ENCODE measurements at regions not wholly inside any gene's neighbourhood (a gene's known extent, or its start where the extent isn't known, plus 50 kb on each side); places are given as distances from the start of the nearest gene placed in this dataset.

DNA sequence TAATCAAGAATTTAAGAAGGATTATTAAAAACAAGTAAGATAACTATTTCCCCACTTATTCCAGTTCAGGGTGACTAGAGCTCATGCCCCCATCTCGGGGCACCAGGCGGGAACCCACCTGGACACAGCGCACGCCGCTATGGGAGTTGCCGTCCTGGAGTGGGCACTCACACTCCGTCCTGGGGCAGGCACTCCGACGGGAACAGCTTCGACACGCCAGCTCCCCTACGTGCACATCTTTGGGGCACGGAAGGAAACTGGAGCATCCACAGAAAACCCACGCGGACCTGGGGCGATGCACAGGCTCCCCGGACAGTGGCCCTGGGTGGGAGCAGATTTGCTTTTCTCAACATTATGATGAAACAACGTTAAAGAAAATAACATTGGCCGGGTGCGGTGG, 52.0 kb upstream of the GATA5 start:
- Histone ChIP-seq H3K9ac (ENCODE audit: low read length) (no peak overlapping the region), H3K27me3 (ENCODE audit: control insufficient read depth in 1 of 2, insufficient read depth in 2 of 2, low read length in 2 of 2) (peaks cover 0 to 5% of the 10 kb centered on the region in 2 donors), H3K27ac (ENCODE audit: low read depth, low read length) (no peak overlapping the region), H3K4me3 (ENCODE audit: low read depth in 1 of 2, low read length in 2 of 2) (no peak overlapping the region), H3K9me3 (ENCODE audit: low read length) (no peaks in the 10 kb centered on the region), H3K36me3 (ENCODE audit: insufficient read depth, low read length) (no peaks in the 10 kb centered on the region), H3K4me1 (ENCODE audit: insufficient read depth, low read length) (peaks cover 18% of the 10 kb centered on the region)

DNA sequence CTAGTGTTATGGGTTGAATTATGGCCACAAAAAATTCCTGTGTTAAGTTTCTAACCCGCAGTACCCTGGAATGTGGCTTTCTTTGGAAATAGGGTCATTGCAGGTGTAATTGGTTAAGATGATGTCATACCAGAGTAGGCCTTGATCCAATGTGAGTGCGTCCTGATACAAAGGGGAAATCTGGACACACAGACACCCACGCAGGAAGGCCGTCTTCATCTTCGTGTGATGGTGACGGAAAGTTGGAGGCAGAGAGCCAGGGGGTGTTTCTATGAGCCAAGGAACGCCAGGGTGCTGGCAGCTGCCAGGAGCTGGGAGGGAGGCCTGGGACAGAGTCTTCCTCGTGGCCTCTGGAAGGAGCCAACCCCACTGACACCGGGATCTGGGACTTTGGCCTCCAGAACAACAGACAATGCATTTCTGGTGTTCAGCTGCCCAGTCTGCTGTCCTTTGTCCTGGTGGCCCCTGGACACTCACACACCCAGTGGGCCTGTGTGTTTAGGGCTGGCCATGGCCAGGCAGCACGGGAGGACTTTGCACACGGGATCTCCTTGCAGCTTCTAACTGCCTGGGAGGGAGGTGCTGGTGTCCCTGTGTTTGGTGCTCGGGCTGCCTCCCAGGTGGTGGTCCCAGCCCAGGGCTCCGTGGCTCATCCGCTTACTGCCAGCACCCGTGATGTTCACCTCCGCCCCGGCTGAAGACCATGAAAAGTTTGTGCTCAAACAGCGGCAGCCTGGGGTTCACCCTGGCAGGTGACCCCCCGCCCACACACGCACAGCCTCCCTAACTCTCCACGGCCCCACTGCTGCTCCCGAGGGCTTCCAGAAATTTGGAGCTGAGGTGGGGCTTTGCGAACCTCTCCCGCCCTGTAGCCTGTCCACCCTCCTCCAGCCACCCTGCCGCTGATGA, 53.4 kb upstream of the GATA5 start:
- Histone ChIP-seq H3K4me3 (ENCODE audit: low read depth in 1 of 2, low read length in 2 of 2) (no peak overlapping the region), H3K36me3 (ENCODE audit: insufficient read depth, low read length) (no peaks in the 10 kb centered on the region), H3K9ac (ENCODE audit: low read length) (no peak overlapping the region), H3K27me3 (ENCODE audit: control insufficient read depth in 1 of 2, insufficient read depth in 2 of 2, low read length in 2 of 2) (no peaks in the 10 kb centered on the region), H3K4me1 (ENCODE audit: insufficient read depth, low read length) (peaks cover 17% of the 10 kb centered on the region), H3K9me3 (ENCODE audit: low read length) (no peaks in the 10 kb centered on the region), H3K27ac (ENCODE audit: low read depth, low read length) (no peak overlapping the region)

DNA sequence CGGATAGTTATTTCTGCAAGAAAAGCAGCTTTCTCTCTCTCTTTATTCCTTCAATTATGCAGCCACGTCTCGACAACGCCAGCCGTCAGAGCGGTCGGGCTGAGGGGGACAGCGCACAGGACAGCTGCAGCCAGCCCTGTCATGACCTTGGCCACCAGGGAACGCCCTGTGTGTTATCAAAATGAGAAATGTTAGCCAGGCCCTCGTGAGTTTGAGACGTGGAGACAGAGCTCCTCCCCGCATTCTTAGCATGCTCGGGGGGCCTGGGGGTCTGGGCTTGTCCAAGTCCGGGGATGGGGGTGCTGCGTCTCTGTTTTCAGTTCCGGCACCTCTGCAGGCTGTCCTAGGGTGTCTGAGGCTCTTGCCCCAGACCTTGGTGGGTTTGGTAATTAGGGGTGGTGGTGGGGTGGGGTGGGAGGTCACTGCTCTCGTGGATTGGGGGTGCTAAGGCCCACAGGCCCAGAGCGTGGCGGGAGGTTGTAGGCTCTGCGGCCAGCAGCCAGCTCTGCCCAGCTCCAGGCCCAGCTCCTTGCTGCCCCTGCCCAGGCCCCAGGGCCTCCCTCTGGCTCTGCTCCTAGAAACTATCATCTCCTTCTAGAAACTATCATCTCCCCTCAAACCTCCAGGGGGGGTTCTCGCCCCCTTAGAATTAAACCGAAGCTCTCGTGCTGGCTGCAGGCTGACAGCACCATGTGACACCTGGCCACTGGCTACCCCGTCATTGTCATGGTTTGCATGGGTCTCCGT, 54.3 kb upstream of the GATA5 start:
- no peaks in the 10 kb centered on the region for H3K36me3 ChIP-seq (ENCODE audit: insufficient read depth, low read length)
- no peak overlapping the region for H3K27ac ChIP-seq (ENCODE audit: low read depth, low read length)
- H3K9ac ChIP-seq (ENCODE audit: low read length): no peak overlapping the region
- peaks cover 10% of the 10 kb centered on the region for H3K4me1 ChIP-seq (ENCODE audit: insufficient read depth, low read length)
- H3K27me3 ChIP-seq (ENCODE audit: control insufficient read depth in 1 of 2, insufficient read depth in 2 of 2, low read length in 2 of 2): no peaks in the 10 kb centered on the region
- H3K9me3 ChIP-seq (ENCODE audit: low read length): no peaks in the 10 kb centered on the region
- H3K4me3 ChIP-seq (ENCODE audit: low read depth in 1 of 2, low read length in 2 of 2): no peak overlapping the region

DNA sequence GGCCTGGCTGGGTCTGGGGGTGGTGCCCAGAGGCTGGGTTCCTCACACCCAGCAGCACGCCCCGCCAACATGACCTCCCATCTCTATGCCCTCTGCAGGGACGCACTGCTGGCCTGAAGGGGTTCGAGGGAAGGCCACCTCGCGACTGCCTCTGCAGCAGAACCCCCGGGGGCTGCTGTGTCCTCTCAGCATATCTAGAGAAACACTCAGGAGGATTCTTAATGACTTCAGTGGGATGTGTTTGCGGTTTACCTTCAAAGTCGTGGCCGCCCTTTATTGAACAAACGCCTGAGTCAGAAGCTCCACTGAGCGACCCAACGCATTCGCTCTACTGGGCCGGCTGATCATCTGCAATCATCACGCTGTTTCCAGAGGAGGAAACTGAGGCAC, 54.8 kb upstream of the GATA5 start:
- Histone ChIP-seq H3K4me3 (ENCODE audit: low read depth in 1 of 2, low read length in 2 of 2) (no peak overlapping the region), H3K27me3 (ENCODE audit: control insufficient read depth in 1 of 2, insufficient read depth in 2 of 2, low read length in 2 of 2) (no peaks in the 10 kb centered on the region), H3K9me3 (ENCODE audit: low read length) (no peaks in the 10 kb centered on the region), H3K27ac (ENCODE audit: low read depth, low read length) (no peak overlapping the region), H3K9ac (ENCODE audit: low read length) (no peak overlapping the region), H3K4me1 (ENCODE audit: insufficient read depth, low read length) (peaks cover 10% of the 10 kb centered on the region), H3K36me3 (ENCODE audit: insufficient read depth, low read length) (no peaks in the 10 kb centered on the region)

DNA sequence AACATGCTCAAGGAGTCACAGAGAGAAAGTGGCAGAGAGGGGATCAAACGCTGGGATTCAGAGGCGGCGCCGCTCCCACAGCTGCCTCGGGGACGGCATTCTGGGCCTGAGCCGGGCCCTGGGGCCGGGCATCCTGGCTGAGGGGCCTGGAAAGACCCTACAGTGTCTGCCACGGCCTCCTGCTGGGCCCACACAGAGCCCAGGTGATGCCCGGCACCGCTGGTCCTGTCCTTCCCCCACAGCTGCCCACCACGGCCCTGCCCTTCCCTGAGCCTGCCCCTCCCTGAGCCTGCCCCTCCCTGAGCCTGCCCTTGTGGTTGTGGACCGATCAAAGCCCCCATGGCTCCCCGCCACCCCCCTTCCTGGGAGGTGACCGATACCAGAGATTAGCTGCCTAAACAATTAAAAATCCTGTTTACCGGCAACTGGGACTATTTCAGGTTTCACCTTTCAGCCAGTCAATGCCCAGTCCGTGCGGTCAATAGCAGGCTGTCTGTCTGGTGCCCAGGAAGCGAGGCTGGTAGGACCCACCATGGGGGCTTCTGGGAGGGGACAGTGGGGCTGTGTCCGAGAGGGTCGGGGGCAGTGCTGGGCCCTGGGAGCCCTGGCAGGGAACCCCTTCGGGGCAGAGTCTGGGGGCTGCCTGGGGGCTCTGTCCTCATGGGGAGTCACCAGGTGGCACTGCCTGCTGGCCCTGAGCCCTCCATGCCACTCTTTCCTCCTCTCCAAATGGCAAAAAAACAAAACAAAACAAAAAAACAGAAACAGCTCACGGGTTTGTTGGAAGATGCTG, 55.4 kb upstream of the GATA5 start:
- H3K27ac ChIP-seq (ENCODE audit: low read depth, low read length): no peak overlapping the region
- H3K9me3 ChIP-seq (ENCODE audit: low read length): no peaks in the 10 kb centered on the region
- no peak overlapping the region for H3K9ac ChIP-seq (ENCODE audit: low read length)
- H3K4me1 ChIP-seq (ENCODE audit: insufficient read depth, low read length): peaks cover 11% of the 10 kb centered on the region
- no peak overlapping the region for H3K4me3 ChIP-seq (ENCODE audit: low read depth in 1 of 2, low read length in 2 of 2)
- H3K27me3 ChIP-seq (ENCODE audit: control insufficient read depth in 1 of 2, insufficient read depth in 2 of 2, low read length in 2 of 2): no peaks in the 10 kb centered on the region
- H3K36me3 ChIP-seq (ENCODE audit: insufficient read depth, low read length): no peaks in the 10 kb centered on the region

DNA sequence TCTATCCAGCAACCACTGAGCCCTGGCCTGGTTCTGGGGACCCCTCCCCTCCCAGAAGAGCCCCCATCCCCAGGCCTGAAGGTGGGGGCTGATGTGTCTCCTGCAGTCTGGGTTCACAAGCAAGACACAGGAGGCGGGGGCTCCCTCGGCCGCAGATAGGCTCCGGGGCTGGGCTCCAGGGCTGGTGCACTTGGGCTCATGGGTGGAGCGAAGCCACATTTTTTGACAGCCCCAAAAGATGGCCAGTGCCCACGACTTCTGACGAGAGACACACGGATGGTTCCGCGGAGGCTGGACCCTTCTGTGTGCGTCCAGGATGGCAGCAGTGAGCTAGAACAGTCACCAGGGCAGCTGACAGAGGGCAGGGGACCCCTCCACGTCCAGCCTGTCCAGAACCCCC, 57.1 kb upstream of the GATA5 start:
- H3K9ac ChIP-seq (ENCODE audit: low read length): no peak overlapping the region
- no peak overlapping the region for H3K27ac ChIP-seq (ENCODE audit: low read depth, low read length)
- H3K9me3 ChIP-seq (ENCODE audit: low read length): no peaks in the 10 kb centered on the region
- H3K36me3 ChIP-seq (ENCODE audit: insufficient read depth, low read length): no peaks in the 10 kb centered on the region
- no peak overlapping the region for H3K4me3 ChIP-seq (ENCODE audit: low read depth in 1 of 2, low read length in 2 of 2)
- H3K27me3 ChIP-seq (ENCODE audit: control insufficient read depth in 1 of 2, insufficient read depth in 2 of 2, low read length in 2 of 2): no peaks in the 10 kb centered on the region
- H3K4me1 ChIP-seq (ENCODE audit: insufficient read depth, low read length): peaks cover 26% of the 10 kb centered on the region

DNA sequence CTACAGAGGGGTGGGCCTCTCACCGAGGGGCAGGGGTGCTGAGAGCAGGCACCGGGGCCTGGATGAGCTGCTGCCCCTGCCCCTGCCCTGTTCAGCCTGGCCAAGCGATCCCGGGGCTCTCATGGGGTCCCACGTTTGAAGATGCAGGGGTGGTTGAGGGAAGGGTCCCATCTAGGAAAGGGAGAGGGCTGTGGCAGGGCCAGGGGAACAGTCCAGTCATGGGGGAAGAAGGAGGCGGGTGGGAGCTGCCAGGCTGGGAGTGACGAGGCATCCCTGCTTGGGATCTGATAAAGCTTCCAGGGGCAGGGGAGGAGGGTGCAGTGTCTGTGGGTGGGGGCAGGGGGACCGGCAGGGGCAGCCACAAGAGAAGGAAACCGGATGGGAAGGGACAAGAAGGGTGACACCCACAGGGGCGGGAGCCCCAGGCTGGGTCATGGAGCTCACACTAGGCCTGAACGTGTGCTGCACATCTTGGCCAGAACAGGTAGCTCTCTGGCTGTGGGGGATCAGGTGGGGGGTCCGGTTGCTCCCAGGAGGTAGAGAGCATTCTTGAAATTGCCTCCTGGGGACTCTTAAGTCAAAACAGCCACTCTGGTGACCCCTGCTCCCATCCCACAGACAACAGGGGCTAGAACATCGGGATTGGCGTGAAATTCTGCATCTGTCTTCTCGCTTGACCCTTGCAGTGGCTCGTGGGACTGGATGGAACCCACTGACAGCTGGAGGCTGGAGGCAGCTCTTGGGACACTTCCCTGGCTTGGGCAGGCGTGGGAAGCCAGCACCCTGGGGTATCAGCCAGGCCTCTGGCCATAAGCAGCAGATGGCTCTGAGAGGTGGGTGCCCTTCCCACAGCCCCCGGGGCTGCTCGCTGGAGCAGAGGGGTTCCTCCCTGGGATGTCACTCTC, 58.0 kb upstream of the GATA5 start:
- peaks cover 30% of the 10 kb centered on the region for H3K4me1 ChIP-seq (ENCODE audit: insufficient read depth, low read length)
- H3K4me3 ChIP-seq (ENCODE audit: low read depth in 1 of 2, low read length in 2 of 2): no peak overlapping the region
- H3K27me3 ChIP-seq (ENCODE audit: control insufficient read depth in 1 of 2, insufficient read depth in 2 of 2, low read length in 2 of 2): no peaks in the 10 kb centered on the region
- H3K36me3 ChIP-seq (ENCODE audit: insufficient read depth, low read length): no peaks in the 10 kb centered on the region
- H3K9ac ChIP-seq (ENCODE audit: low read length): no peak overlapping the region
- no peak overlapping the region for H3K27ac ChIP-seq (ENCODE audit: low read depth, low read length)
- no peaks in the 10 kb centered on the region for H3K9me3 ChIP-seq (ENCODE audit: low read length)

DNA sequence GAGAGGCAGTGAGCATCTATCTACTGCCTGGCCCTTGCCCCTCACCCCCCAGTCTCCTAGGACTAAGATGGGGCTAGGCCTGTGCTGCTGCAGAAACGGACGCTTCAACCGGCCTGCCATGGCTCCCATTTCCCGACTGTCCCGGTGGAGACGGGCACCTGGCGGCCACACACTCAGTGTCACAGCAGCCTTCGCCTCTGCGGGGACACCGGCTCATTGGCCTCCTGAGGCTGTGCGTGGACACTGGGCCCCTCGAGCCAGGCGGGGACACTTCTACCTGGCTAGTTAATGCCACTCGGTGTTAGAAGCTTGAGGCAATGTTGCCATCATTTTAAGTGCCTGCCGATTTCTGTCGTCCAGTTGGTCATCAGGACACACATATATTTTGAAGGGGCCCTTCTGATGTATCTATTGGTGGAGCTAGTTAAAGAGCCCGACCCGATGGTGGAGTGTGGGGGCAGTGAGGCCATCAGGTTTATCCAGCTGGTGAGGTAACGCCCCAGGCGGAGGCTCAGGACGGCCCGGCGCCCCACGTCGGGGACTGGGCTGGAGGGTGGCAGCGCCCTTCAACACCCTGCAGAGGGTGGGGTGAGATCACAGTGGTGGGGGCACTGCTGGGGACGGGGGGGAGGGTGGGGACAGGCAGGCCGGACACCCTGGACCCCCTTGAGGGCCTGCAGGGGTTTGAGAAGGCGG, 58.9 kb upstream of the GATA5 start:
- H3K4me3 ChIP-seq (ENCODE audit: low read depth in 1 of 2, low read length in 2 of 2): no peak overlapping the region
- H3K9ac ChIP-seq (ENCODE audit: low read length): no peak overlapping the region
- H3K4me1 ChIP-seq (ENCODE audit: insufficient read depth, low read length): peaks cover 29% of the 10 kb centered on the region
- H3K27ac ChIP-seq (ENCODE audit: low read depth, low read length): no peak overlapping the region
- H3K27me3 ChIP-seq (ENCODE audit: control insufficient read depth in 1 of 2, insufficient read depth in 2 of 2, low read length in 2 of 2): no peaks in the 10 kb centered on the region
- no peaks in the 10 kb centered on the region for H3K9me3 ChIP-seq (ENCODE audit: low read length)
- H3K36me3 ChIP-seq (ENCODE audit: insufficient read depth, low read length): no peaks in the 10 kb centered on the region

DNA sequence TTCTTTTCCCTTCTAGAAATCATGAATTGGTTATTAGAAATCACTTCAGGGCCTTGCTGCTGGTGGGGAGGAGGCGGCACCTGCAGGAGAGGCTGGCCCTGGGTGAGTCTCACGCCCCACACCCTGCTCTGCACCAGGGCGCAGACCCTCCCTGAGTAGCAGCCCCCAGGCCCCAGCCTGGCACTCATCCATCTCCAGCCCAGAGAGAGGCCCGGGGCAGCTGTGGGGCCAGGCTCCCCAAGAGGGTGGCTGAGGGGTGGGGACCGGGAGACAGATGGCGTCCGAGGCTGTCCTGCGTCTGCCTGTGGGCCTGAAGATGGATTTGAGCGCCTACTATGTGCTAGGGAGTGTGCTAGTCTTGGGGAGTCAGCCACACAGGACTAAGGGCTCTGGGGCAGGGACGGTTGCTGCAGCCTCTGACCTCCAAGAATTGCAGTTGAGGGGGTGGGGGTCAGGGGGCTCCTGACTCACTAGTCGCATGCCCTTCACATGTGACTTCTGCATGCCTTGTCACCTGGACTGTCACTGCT, 59.6 kb upstream of the GATA5 start:
- Histone ChIP-seq H3K4me1 (ENCODE audit: insufficient read depth, low read length) (peaks cover 36% of the 10 kb centered on the region), H3K9ac (ENCODE audit: low read length) (no peak overlapping the region), H3K27ac (ENCODE audit: low read depth, low read length) (no peak overlapping the region), H3K9me3 (ENCODE audit: low read length) (no peaks in the 10 kb centered on the region), H3K27me3 (ENCODE audit: control insufficient read depth in 1 of 2, insufficient read depth in 2 of 2, low read length in 2 of 2) (no peaks in the 10 kb centered on the region), H3K36me3 (ENCODE audit: insufficient read depth, low read length) (no peaks in the 10 kb centered on the region), H3K4me3 (ENCODE audit: low read depth in 1 of 2, low read length in 2 of 2) (no peak overlapping the region)

DNA sequence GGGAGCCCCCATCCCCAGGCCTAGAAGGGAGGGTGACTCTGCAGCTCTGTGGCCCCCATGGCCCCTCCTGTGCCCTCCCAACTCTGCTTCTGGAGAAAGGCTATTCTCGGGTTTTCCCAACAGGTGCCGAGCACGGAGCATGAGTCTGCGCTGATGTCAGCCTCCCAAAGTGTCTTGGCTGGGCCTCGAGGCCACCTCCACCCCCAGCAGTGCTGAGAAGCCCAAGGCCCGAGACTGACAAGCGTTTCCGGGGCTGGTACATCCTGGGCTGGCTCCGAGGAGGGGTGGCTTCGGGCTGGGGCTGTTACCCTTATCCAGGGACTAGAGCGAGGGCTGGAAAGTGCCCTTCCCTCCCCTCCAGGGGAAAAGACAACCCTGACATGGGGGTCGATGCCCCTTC, 60.2 kb upstream of the GATA5 start:
- H3K27ac ChIP-seq (ENCODE audit: low read depth, low read length): no peak overlapping the region
- H3K9ac ChIP-seq (ENCODE audit: low read length): no peak overlapping the region
- H3K27me3 ChIP-seq (ENCODE audit: control insufficient read depth in 1 of 2, insufficient read depth in 2 of 2, low read length in 2 of 2): no peaks in the 10 kb centered on the region
- H3K4me3 ChIP-seq (ENCODE audit: low read depth in 1 of 2, low read length in 2 of 2): no peak overlapping the region
- no peaks in the 10 kb centered on the region for H3K9me3 ChIP-seq (ENCODE audit: low read length)
- peaks cover 42% of the 10 kb centered on the region for H3K4me1 ChIP-seq (ENCODE audit: insufficient read depth, low read length)
- no peaks in the 10 kb centered on the region for H3K36me3 ChIP-seq (ENCODE audit: insufficient read depth, low read length)
